Type B pancreatic cell (in vitro differentiated cells): ENCODE measurements at regions not wholly inside any gene's neighbourhood (a gene's known extent, or its start where the extent isn't known, plus 50 kb on each side); places are given as distances from the start of the nearest gene placed in this dataset.
"Not testable (repeated sequence)": the region's sequence is repeated elsewhere in the genome, so short reads cannot be mapped to it uniquely, and the experiment has no call there.

ENCODE experiments used
- DNase-seq: peaks from one replicate; pipeline ENCODE4 v3.0.0; 2021; ENCODE audit warnings: mixed read lengths; ENCODE audit not compliant: unreplicated experiment; ENCODE audit errors: extremely low spot score
- H3K27ac Mint-ChIP-seq: 2 replicates; pipeline ENCODE4 v1.8.0; 2021; ENCODE audit warnings: mild to moderate bottlenecking, mixed read lengths
- H3K27me3 Mint-ChIP-seq: 2 replicates; pipeline ENCODE4 v1.8.0; 2021; ENCODE audit warnings: mixed read lengths
- H3K36me3 Mint-ChIP-seq: 2 replicates; pipeline ENCODE4 v1.8.0; 2021; ENCODE audit warnings: mixed read lengths
- H3K4me1 Mint-ChIP-seq: one replicate; pipeline ENCODE4 v1.8.0; 2021; ENCODE audit warnings: mixed read lengths; ENCODE audit not compliant: unreplicated experiment
- H3K4me3 Mint-ChIP-seq: 2 replicates; pipeline ENCODE4 v1.8.0; 2021; ENCODE audit warnings: mild to moderate bottlenecking, mixed read lengths
- H3K9me3 Mint-ChIP-seq: 2 replicates; pipeline ENCODE4 v1.8.0; 2021; ENCODE audit warnings: mixed read lengths
- CTCF ChIP-seq: fragments of 200-600 bp; sonication (generic); conservative IDR thresholded peaks from 2 replicates; pipeline ENCODE4 v1.5.0; 2021; ENCODE audit warnings: antibody characterized with exemption, mild to moderate bottlenecking

DNA sequence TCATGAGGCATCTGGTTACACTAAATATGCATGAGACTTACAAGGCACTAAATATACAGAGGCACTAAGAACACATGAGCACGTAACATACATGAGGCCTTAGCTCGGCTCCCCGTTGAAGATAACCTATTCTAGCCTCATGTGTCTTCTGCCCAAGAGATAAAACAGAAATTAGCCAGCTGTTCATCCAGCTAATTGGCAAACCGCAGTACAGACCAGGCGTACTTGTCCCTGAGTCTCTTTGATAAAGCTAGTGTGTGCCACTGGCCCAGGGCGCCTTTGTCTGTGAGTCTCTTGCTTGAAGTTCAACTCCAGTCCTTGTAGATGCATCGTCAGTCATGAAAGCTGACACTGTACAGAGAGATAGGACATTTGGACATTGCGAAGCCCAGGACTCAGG lies 121.9 kb upstream of the SPATA12 start:
- peaks cover 5% of the 10 kb centered on the region for H3K9me3 Mint-ChIP-seq
- DNase-seq, result no peak
- H3K36me3 Mint-ChIP-seq, result peaks cover 4% of the 10 kb centered on the region
- TF ChIP-seq CTCF, result no peak
- no peak overlapping the region for H3K27ac Mint-ChIP-seq
- peaks cover 14% of the 10 kb centered on the region for H3K4me1 Mint-ChIP-seq
- no peak overlapping the region for H3K4me3 Mint-ChIP-seq
- no peaks in the 10 kb centered on the region for H3K27me3 Mint-ChIP-seq

DNA sequence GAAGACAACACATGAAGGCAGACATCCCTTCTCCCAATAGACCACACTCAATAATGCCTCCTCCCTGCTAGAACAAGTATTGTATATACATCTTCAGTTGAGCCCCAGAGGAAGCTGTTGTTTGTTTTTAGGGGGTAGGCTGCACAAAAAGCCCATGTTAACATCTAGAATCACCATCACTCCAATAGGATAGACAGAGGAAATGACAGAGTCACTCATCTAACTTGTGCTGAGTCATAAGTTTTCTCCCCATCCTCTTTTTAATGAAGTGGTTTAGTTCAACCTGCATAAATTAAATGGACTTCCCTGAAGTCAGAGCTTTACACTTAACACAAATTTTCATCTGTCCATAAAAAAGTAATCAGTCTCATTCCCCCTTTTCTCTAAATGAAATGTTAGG lies 122.9 kb upstream of the SPATA12 start:
- H3K36me3 Mint-ChIP-seq, result peaks cover 4% of the 10 kb centered on the region
- no peak overlapping the region for H3K4me3 Mint-ChIP-seq
- peaks cover 14% of the 10 kb centered on the region for H3K4me1 Mint-ChIP-seq
- TF ChIP-seq CTCF, result no peak
- no peak for DNase-seq
- H3K27ac Mint-ChIP-seq, result no peak overlapping the region
- no peaks in the 10 kb centered on the region for H3K27me3 Mint-ChIP-seq
- peaks cover 5% of the 10 kb centered on the region for H3K9me3 Mint-ChIP-seq

DNA sequence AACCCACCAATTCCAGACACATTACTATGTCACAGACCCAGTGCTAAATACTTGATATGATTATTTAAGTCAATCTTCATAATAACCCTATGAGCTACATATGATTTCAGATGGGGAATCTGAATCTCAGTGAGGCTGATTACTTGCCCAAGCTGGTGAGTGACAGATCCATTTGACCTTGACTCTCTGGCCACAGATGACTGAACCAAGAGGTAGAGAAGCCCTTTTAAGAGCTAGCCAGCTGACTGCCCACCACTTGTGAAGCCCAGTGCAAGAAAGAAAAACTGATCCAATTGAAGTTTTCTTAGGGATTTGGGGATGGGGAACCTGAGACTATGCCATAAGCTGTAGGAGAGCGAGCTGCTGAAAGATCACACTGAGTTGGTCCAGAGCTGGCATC lies 124.7 kb upstream of the SPATA12 start:
- H3K27me3 Mint-ChIP-seq, result no peaks in the 10 kb centered on the region
- H3K4me1 Mint-ChIP-seq, result peaks cover 14% of the 10 kb centered on the region
- TF ChIP-seq CTCF, result no peak
- H3K9me3 Mint-ChIP-seq, result peaks cover 5% of the 10 kb centered on the region
- H3K4me3 Mint-ChIP-seq, result no peak overlapping the region
- DNase-seq, result no peak
- peaks cover 4% of the 10 kb centered on the region for H3K36me3 Mint-ChIP-seq
- H3K27ac Mint-ChIP-seq, result no peak overlapping the region

DNA sequence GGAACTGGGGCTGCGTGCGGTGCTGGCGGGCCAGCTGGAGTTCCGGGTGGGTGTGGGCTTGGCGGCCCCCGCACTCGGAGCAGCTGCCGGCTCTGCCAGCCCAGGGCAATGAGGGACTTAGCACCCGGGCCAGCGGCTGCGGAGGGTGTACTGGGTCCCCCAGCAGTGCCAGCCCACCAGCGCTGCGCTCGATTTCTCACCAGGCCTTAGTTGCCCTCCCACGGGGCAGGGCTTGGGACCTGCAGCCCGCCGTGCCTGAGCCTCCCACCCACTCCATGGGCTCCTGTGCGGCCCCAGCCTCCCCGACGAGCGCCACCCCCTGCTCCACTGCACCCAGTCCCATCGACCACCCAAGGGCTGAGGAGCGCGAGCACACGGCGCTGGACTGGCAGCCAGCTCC lies 126.0 kb upstream of the SPATA12 start:
- not testable (repeated sequence) for H3K9me3 Mint-ChIP-seq, H3K36me3 Mint-ChIP-seq, DNase-seq, H3K27ac Mint-ChIP-seq, H3K4me3 Mint-ChIP-seq, H3K27me3 Mint-ChIP-seq, H3K4me1 Mint-ChIP-seq

DNA sequence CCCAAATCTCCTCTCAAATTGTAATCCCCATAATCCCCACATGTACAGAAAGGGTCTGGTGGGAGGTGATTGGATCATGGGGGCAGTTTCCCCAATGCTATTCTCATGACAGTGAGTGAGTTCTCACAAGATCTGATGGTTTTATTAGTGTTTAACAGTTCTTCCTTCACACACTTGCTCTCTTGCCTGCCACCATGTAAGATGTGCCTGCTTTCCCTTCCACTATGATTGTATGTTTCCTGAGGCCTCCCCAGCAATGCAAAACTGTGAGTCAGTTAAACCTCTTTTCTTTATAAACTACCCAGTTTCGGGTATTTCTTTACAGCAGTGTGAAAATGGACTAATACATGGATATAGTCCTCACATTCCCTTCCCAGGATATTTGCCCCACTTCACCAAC lies 126.7 kb upstream of the SPATA12 start:
- peaks cover 5% of the 10 kb centered on the region for H3K9me3 Mint-ChIP-seq
- no peak overlapping the region for H3K4me3 Mint-ChIP-seq
- H3K36me3 Mint-ChIP-seq, result peaks cover 4% of the 10 kb centered on the region
- H3K27ac Mint-ChIP-seq, result no peak overlapping the region
- no peak for DNase-seq
- TF ChIP-seq CTCF, result no peak
- H3K4me1 Mint-ChIP-seq, result peaks cover 1% of the 10 kb centered on the region
- no peaks in the 10 kb centered on the region for H3K27me3 Mint-ChIP-seq

- no peak for DNase-seq
- peaks cover 4% of the 10 kb centered on the region for H3K36me3 Mint-ChIP-seq
- H3K27me3 Mint-ChIP-seq, result no peaks in the 10 kb centered on the region
- H3K27ac Mint-ChIP-seq, result no peak overlapping the region
- H3K4me3 Mint-ChIP-seq, result no peak overlapping the region
- H3K4me1 Mint-ChIP-seq, result peaks cover 9% of the 10 kb centered on the region
- TF ChIP-seq CTCF, result no peak
- H3K9me3 Mint-ChIP-seq, result peaks cover 5% of the 10 kb centered on the region
These were observed 127.6 kb upstream of the SPATA12 start for GRCh38 chr3:56932866-56933265.
